ENCODE measurements at regions not wholly inside any gene's neighbourhood (a gene's known extent, or its start where the extent isn't known, plus 50 kb on each side); places are given as distances from the start of the nearest gene placed in this dataset.

DNA sequence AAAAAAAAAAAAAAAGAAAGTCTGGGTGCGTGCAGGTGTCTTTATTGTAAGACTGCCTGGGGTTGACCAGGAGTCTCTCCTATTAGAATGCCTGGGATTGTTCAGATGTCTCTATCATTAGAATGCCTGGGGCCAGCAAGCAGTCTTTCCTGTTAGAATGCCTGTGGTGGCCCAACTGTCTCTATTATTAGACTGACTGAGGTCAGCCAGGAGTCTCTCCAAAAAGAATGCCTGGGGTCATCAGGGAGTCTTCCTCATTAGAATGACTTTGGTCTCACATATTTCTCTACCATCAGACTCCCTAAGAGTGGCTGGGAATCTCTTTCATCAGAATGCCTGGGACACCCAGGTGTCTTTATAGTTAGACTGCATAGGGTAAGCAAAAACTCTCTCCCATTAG lies 1577.5 kb downstream of the UQCRFS1 start:
- H3K4me3 ChIP-seq (replicated peaks in 1 of 3; ENCODE audit: insufficient read depth in 1 of 3, low read depth in 1 of 3, low read length in 3 of 3): no peak overlapping the region
- no peaks in the 10 kb centered on the region for H3K27me3 ChIP-seq (ENCODE audit: control insufficient read depth in 2 of 2, insufficient read depth in 2 of 2, low read length in 2 of 2)
- no peaks in the 10 kb centered on the region for H3K9me1 ChIP-seq (replicated peaks; ENCODE audit: control insufficient read depth, extremely low read depth, insufficient read depth, low read length)
- ChIA-PET POLR2A (no interaction called here), CTCF (no interaction called here)
- no peaks in the 10 kb centered on the region for H3K4me1 ChIP-seq (ENCODE audit: control insufficient read depth, extremely low read depth, insufficient read depth, low read length)
- no peaks in the 10 kb centered on the region for H3K9me3 ChIP-seq (replicated peaks; ENCODE audit: control insufficient read depth, insufficient read depth, low read length)
- dilution Hi-C loops (cut with MboI; ENCODE audit: extremely low pct_ligation_motif_present, low sequenced_read_pairs) (no loop called here), intact Hi-C loops (cut with micrococcal nuclease) (no loop called here)
- H3K9ac ChIP-seq (replicated peaks; ENCODE audit: extremely low read depth, insufficient read depth, low read length): no peak overlapping the region
- BruUV-seq (replicated peaks): no TSS peak
- FAIRE-seq (no peak), DNase-seq (ENCODE audit: low read depth, low spot score) (no peak)
- no peak overlapping the region for H3K27ac ChIP-seq (ENCODE audit: insufficient read depth, low read depth, low read length)
- no peak overlapping the region for H2AFZ ChIP-seq (ENCODE audit: low read depth, low read length)
- no peak for TF ChIP-seq JUN (IDR thresholded peaks at IDR 0.05; ENCODE audit: borderline replicate concordance, insufficient read depth, insufficient read length, low read depth)
- TF ChIP-seq MYC (IDR thresholded peaks at IDR 0.05; ENCODE audit: low read depth, low read length): no peak
- TF ChIP-seq GATA2 (IDR thresholded peaks at IDR 0.05; ENCODE audit: insufficient read depth, insufficient read length, low read depth, low read length): no peak
- TF ChIP-seq EZH2 (IDR thresholded peaks at IDR 0.05; ENCODE audit: borderline replicate concordance, low read depth, low read length, severe bottlenecking): no peak
- no peak for TF ChIP-seq POLR2AphosphoS5 (IDR thresholded peaks at IDR 0.05; ENCODE audit: insufficient read depth, low read depth, low read length)
- TF ChIP-seq, protein P1, sequence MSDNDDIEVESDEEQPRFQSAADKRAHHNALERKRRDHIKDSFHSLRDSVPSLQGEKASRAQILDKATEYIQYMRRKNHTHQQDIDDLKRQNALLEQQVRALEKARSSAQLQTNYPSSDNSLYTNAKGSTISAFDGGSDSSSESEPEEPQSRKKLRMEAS (IDR thresholded peaks at IDR 0.05; ENCODE audit: insufficient read depth, insufficient read length): no peak
- no peak for TF ChIP-seq POLR2A (IDR thresholded peaks at IDR 0.05; ENCODE audit: low read depth, low read length)
- TF ChIP-seq, protein P2, sequence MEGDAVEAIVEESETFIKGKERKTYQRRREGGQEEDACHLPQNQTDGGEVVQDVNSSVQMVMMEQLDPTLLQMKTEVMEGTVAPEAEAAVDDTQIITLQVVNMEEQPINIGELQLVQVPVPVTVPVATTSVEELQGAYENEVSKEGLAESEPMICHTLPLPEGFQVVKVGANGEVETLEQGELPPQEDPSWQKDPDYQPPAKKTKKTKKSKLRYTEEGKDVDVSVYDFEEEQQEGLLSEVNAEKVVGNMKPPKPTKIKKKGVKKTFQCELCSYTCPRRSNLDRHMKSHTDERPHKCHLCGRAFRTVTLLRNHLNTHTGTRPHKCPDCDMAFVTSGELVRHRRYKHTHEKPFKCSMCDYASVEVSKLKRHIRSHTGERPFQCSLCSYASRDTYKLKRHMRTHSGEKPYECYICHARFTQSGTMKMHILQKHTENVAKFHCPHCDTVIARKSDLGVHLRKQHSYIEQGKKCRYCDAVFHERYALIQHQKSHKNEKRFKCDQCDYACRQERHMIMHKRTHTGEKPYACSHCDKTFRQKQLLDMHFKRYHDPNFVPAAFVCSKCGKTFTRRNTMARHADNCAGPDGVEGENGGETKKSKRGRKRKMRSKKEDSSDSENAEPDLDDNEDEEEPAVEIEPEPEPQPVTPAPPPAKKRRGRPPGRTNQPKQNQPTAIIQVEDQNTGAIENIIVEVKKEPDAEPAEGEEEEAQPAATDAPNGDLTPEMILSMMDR (IDR thresholded peaks at IDR 0.05; ENCODE audit: extremely low read depth in 1 of 2, insufficient read depth in 1 of 2, low read depth in 1 of 2, low read length in 2 of 2): no peak
- TF ChIP-seq FOS (IDR thresholded peaks at IDR 0.05; ENCODE audit: borderline replicate concordance, insufficient read depth, low read length): no peak
- H4K20me1 ChIP-seq (replicated peaks; ENCODE audit: control insufficient read depth, extremely low read depth, insufficient read depth, low read length): no peaks in the 10 kb centered on the region
- no peaks in the 10 kb centered on the region for H3K79me2 ChIP-seq (ENCODE audit: control insufficient read depth, insufficient read depth, low read length)
- H3K4me2 ChIP-seq (ENCODE audit: insufficient read depth, low read length): no peak overlapping the region
- H3K36me3 ChIP-seq (ENCODE audit: control insufficient read depth in 2 of 2, extremely low read depth in 1 of 2, insufficient read depth in 2 of 2, low read length in 2 of 2): no peaks in the 10 kb centered on the region

All from endothelial cell of umbilical vein (primary cell).